HG03558 (cell line): ENCODE measurements at regions not wholly inside any gene's neighbourhood (a gene's known extent, or its start where the extent isn't known, plus 50 kb on each side); places are given as distances from the start of the nearest gene placed in this dataset.

Experiments
- ATAC-seq: cut with Tn5 transposase; IDR thresholded peaks from one replicate; pipeline ENCODE4 v1.9.1; 2021; ENCODE audit warnings: moderate number of reproducible peaks; ENCODE audit not compliant: unreplicated experiment; ENCODE audit errors: extremely low read depth

DNA sequence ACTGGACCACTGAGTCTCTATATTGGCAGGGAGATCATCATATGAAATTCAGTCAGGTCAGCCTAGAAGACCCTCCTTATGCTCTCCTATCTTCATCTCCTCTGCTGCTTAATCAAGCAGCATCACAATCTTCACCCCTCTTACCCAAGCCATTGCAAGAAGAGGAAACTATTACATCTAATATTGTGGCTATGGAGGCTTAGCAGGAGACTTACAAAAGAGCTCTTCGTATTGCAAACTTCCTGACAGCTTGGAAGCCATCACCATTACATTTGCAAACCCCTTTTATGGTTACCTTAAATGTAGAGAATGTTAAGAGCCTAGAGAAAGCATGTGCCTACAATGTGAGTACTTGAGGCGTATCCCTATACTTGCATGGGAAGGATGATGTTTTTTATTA lies 87.2 kb upstream of the STXBP5 start:
- no peak for ATAC-seq

DNA sequence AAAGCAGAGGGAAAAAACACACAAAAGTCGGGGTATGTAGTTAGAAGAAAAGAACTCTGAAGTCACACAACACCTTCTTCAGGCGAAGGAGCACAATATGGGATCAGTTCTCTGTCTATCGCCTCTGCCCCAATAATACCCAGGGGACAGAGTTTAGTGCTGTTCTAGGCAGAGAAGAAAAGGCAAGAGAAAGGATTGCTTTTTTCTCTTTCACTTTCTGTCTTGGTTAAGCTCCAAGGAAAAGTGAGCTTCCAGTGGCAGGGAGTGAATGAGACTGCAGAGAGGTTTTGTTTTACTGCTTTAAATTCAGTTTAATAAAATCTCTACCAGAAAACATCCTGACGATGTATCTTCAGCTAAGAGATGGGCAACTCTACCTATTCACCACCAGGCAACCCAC lies 86.6 kb upstream of the STXBP5 start:
- no peak for ATAC-seq

DNA sequence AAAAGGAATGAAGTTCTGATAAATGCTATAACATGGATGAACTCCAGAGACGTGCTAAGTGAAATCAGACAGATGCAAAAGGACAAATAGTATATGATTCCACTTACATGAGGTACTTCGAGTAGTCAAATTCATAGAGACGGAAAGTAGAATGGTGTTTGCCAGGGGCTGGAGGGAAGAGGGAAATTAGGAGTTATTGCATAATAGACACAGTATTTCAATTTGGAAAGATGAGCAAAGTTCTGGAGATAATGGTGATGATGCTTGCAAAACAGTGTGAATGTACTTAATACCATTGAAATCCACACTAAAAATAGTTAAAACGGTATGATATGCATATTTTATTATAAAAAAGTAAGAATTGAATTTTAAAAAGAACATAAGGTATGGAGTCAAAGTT lies 84.9 kb upstream of the STXBP5 start:
- no peak for ATAC-seq

DNA sequence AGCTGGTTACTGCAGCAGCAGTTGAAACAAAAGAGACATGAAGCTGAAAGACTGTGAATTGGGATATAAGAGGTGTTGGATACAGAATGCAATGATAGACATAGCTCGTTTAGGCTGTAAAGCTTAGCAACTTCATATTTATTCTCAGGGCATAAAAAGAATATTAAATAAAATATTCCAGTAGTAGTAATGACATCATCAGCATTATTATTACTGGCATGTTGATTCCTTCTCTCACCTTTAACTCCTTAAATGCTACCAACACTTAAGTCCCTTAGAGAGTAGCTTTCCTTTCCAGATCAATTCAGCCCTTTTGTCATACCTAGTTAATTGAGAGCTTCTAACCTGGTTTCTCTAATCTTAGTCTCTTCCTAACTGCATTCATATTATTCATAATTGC lies 81.4 kb upstream of the STXBP5 start:
- no peak for ATAC-seq

DNA sequence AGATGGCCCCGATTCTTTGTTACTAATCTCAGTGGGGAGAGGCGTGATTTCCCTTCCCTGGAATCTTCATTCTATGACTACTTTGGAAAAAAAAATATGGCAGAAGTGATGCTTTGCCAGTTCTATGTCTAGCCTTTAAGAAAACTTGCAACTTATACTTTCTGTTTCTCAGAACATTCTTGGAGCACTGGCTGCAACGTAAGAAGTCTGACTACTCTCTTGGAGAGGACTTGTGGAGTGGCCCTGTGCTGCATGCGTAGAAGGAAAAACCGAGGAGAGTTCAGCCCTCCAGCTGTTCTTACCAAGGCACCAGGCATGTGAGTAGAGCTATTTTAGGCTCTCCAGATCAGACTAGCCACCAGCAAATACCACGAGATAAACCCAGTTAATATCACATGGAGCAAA lies 77.6 kb upstream of the STXBP5 start:
- no peak for ATAC-seq

DNA sequence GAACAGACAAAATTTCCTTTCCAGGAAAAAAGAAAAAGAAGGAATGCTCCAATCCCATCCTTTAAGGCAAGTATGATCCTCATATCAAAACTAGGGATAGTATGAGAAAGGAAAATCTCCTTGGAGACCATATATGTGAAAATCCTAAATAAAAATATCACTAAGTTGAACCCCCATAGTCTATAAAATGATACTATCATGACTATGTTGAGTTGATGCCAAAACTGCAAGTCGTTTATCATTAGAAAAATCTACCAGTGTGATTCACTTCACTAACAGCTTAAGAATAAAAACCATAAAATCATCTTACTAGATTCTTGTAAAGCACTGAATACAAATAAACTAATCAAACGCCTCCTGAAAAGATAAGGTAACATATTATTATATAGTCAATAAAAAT lies 76.6 kb upstream of the STXBP5 start:
- no peak for ATAC-seq

DNA sequence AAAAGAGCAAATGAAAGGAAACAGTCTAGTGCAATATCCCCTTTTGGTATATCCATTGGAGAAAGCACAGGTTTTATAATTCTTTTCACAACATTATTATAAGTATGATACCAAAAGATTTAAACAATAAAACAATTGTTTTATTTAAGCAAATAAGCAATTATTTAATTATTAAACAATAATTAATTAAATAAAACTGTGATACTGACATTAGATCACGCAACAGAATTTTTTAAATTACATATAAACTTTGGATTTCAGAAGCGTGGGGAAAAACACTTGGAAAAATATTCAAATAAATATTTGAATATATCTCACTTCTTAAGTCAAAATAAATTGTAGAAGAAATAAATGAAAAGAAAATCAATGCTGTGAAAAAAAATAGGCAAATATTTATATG lies 76.2 kb upstream of the STXBP5 start:
- ATAC-seq: no peak

DNA sequence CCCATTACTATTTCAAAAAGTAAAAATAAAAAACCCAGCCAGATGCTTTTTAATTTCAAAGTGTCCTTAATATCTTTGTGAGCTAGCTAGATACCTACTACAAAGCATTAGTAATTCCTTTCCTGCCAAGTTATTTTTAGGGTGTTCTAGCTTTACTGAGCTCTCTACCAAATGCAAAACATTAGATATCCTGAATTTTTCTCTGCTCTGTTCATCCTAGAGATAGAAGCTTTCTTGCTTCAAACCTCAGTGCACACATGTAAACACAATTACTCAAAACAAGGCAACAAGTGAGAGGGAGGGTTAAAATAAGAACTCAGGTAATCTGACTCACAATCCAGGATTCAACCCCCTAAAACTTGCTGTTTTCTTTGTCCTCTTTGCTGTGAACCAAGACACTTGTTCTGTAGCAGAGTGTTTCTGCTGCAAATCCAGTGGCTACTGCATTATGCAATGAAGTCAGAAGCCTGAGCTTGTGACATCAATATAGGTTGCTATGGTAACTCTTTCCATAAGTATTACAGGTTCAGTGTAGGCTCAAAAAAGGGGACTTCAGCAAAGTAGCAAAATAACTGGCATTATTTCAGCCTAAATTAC lies 72.6 kb upstream of the STXBP5 start:
- ATAC-seq: no peak

DNA sequence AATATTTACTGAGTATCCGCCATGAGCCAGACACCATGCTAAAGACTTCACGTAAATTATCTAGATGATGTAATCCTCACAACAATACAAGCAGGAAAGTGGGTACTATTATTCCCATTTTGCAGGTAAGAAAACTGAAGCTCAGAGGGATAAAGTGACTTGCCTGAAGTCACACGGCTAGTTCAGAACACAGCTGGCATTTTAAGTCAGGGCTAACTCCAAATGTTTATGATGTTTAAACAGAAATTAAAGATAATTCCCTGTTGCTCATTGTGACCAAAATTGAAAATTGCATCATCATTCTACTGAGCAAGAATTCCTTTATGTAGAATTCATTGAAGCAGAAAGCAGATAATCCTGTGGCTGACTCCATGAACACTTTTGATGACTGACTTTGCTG lies 71.3 kb upstream of the STXBP5 start:
- no peak for ATAC-seq

DNA sequence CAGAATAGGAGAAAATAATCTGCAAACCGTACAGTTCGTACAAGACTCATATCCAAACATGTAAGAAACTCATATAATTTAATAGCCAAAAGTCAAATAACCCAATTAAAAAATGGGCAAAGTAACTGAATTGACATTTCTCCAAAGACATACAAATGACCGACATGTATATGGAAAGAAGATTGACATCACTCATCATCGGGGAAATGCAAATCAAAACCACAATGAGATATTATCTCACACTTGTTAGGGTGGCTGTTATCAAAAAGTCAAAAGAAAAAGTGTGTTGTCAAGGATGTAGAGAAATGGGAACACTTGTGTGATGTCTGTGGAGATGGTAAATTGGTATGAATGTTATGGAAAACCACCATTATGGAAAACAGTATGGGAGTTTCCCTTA lies 70.5 kb upstream of the STXBP5 start:
- ATAC-seq: no peak

DNA sequence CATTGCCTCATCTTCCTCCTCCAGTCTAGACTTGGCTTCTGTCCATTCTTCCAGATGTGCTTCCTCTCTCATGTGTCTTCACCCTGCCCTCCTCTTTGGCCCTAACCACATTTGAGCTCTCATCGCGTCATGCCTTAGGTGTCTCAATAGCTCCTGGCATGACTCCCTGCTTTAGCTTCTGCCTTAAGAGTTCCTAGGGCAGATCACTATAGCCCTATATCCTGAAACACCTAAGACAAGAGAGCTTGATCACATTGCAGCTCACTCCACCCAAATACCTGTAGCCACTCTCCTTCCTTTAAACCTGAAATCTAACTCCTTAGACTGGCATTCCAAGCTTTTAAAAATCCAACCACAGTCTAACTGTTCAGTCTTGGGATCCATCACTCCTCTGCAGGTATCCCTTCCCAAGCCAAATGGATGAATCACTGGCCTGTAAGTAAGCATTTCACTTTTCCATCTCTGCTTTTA lies 69.0 kb upstream of the STXBP5 start:
- ATAC-seq: no peak

DNA sequence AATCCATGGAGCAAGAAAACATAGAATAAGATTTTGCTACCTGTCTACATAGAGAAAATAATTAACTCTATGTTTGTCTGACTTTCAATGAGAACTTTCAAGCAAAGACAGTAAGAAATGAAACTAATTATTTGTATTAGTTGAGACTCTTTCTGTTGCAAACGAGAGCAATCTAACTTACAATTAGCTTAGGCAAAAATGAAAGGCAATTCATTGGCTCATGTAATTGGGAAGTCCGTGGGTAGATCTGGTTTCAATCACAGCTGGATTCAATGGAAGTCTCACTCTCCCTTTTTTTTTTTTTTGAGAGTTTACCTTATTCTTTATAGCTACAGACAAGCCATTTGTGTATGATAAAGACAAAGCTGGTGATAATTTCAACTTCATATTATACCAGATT lies 68.2 kb upstream of the STXBP5 start:
- no peak for ATAC-seq

DNA sequence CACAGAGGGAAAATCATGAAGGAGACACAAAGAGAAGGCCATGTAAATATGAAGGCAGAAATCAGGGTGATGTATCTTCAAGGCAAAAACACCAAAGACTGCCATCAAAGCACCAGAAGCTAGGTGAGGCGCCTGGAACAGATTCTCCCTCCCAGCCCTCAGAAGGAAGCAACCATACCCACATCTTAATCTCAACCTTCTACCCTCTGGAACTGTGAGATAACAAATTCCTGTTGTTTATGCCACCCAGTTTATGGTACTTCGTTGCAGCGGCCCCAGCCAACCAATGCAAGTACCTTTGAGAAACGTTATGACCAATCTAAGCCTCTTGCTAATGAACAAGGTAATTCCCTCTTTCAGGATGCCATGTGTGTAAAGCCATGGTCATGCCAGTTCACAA lies 66.2 kb upstream of the STXBP5 start:
- ATAC-seq: no peak

DNA sequence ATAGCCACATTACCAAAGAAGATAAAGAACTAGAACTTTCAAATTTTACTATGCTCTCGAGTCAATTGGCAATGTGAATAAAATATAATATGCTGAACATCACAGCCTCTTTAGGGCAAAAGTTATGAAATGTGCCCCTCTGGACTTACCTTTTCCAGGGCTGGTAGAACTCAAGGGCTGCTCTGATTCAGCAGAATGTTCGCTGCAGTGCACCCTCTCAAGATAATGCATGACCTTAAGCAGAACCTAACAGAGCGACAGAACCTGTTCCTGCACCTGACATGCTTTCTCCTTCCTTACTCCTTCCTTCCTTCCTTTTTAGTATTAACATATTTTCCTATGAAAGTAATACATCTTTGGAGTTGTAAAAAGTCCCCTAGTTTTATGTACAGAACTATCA lies 65.4 kb upstream of the STXBP5 start:
- ATAC-seq: no peak

DNA sequence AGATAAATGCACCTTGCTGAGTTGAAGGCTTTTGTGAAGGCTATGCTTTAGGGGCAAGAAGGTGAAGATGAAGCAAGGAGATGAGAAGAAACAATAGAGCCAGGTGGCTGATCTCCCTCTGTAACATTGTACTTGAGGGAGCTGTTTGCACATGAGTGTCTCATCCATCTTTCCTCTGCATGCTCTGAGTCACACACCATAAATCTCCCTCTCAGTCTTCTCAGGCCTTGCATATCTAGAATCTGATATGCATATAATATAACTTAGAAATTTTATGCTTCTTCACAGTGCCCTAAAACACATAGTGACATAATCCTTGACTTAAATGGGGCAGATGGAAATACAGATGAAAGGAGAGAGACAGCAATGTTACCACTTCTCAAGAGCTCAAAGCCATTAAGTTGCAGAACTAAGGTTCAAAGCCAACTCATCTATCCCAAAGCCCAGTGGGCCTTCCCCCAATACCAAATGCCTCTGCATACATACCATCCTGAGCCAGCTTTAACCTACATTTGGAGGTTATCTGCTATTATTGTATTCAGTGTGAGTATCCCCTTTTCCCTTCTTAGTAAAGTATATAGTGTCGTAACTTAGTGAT lies 62.4 kb upstream of the STXBP5 start:
- no peak for ATAC-seq

DNA sequence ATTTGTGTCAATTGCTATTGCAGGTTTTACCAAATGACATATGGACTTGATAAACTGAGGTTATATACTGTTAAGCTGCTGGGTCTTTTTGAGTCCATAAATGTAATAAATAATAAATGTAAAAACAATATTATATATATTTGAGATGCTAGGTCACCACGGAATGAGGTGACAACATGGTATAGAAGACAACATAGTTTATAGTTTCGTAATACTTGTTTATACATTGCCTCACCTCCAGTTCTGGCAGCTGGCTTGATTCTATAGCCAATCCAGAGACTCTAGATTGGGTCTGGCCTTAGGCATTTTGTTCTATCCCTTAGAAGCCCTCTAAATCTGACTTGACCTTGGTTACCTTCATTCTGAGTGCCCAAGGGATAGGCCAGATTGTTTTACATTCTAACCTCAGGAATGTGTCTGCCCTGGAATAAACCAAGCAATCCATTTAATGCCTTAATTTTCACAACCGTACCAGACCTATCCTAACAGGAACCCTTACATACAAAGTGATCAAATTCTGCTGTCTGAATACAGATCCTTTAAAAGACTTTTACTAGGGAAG lies 61.5 kb upstream of the STXBP5 start:
- no peak for ATAC-seq

DNA sequence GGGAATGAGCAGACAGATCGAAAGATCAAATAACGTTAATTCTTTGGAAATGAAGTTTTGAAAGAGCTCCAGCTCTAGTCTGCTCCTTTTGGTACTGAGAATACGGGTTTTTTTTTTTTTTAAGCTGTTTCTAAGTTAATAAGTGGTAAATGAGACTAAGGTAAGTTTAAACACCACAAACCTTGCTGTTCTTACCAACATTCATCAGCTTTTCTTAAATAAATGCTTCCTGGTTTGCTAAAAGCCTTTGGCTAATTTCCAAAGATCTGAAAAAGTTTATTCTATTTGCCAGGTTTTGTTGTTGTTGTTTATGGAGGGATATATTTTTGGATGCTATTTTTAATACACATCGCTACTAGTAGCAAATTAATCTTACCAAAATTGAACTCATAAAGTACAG lies 55.1 kb upstream of the STXBP5 start:
- no peak for ATAC-seq

DNA sequence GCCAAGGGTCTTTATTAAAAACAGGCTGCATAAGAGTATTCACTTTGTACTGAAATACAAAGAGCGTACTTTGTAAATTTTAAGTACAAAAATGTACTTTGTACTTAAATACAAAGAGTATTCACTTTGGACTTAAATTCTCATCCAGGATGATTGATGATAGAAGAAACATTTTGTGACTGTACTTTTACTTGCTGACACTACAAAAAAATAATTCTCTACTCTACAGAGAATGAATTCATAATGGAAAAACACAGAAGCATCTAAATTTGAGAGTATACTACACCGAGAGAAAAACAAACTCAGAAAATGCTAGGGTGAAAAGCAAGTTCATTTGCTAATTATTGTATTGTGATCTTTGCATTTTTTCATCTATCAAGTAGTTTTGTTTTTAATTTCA lies 54.4 kb upstream of the STXBP5 start:
- ATAC-seq: no peak

DNA sequence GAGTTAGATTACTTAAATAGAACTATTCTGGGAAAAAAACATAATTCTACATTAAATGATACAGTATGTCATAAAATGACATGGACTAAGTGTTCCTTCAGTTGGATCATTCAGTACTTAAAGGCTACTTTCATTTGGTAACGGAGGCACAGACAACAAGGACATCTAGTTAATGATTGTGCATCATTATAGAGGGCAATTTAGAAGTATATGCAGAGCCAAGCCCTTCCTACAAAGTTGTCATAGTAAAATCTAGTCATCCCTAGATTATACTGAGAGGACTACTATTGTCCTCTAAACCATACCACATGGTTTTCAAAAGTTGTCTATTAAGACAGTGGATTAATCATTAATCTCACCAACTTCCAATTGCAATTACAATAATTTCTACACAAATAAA lies 53.9 kb upstream of the STXBP5 start:
- ATAC-seq: no peak
